ENCODE measurements at regions not wholly inside any gene's neighbourhood (a gene's known extent, or its start where the extent isn't known, plus 50 kb on each side); places are given as distances from the start of the nearest gene placed in this dataset.

DNA sequence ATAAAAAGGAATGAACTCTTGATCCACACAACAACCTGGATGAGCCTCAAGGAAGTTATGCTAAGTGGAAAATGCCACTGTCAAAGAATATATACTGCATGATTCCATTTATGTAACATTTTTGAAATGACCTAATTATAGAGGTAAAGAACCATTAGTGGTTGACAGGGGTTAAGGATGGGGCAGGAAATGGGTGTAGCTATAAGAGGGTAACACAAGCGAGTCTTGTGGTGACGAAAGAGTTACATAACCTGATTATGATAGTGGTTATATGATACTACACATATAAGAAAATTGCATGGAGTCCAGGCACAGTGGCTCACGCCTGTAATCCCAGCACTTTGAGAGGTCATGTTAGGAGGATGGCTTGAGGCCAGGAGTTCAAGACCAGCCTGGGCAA lies 346.6 kb upstream of the PKDCC start:
- TF ChIP-seq, protein P1, sequence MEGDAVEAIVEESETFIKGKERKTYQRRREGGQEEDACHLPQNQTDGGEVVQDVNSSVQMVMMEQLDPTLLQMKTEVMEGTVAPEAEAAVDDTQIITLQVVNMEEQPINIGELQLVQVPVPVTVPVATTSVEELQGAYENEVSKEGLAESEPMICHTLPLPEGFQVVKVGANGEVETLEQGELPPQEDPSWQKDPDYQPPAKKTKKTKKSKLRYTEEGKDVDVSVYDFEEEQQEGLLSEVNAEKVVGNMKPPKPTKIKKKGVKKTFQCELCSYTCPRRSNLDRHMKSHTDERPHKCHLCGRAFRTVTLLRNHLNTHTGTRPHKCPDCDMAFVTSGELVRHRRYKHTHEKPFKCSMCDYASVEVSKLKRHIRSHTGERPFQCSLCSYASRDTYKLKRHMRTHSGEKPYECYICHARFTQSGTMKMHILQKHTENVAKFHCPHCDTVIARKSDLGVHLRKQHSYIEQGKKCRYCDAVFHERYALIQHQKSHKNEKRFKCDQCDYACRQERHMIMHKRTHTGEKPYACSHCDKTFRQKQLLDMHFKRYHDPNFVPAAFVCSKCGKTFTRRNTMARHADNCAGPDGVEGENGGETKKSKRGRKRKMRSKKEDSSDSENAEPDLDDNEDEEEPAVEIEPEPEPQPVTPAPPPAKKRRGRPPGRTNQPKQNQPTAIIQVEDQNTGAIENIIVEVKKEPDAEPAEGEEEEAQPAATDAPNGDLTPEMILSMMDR (IDR thresholded peaks at IDR 0.05; ENCODE audit: low read depth, low read length): no peak
- TF ChIP-seq EZH2phosphoT487 (IDR thresholded peaks at IDR 0.05; ENCODE audit: low read depth): no peak
